NCI-H2196 treated with DMSO at 0.1 percent for 48 hours (cell line): ENCODE measurements at regions not wholly inside any gene's neighbourhood (a gene's known extent, or its start where the extent isn't known, plus 50 kb on each side); places are given as distances from the start of the nearest gene placed in this dataset.
"Not testable (repeated sequence)": the region's sequence is repeated elsewhere in the genome, so short reads cannot be mapped to it uniquely, and the experiment has no call there.

Experiments
- DNase-seq: peaks from one replicate; lab custom pipeline; 2025; ENCODE audit not compliant: unreplicated experiment; lab: John Stamatoyannopoulos, UW

DNA sequence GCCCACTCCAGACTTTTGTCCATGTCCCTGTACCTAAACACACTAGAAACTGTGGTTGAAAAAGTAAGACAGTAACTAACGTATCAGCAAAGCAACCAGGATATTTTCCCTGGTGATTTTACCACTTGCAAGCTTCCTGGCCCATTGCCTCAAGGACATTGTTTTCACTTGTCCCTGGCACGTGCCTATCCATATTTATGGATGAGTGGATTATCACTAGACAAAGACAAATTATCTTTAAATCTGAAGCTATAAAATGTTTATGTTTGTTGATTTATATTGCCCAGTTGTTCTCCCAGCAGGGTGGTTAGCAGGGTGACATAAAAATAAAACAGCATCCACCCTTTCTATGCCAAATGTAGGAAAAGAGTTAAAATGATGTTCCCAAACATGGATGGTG, 93.2 kb upstream of the STEAP1 start:
- no peak for DNase-seq

DNA sequence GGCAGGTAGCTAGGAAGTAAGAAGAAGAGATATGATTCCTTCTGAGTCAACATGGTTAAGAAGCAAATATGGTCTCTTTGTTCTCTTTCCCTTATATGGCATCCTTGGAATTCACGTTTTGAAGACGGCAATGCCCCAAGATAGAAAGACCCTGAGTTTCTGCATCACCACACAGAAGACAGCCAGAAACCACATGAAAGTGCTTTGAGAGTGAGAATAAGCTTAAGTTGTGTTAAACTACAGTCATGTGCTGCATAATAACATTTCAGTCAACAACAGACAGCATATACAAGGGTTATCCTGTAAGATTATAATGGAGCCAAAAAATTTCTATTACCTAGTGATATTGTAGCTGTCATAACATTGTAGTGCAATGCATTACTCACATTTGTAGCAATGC, 89.9 kb upstream of the STEAP1 start:
- DNase-seq: no peak

DNA sequence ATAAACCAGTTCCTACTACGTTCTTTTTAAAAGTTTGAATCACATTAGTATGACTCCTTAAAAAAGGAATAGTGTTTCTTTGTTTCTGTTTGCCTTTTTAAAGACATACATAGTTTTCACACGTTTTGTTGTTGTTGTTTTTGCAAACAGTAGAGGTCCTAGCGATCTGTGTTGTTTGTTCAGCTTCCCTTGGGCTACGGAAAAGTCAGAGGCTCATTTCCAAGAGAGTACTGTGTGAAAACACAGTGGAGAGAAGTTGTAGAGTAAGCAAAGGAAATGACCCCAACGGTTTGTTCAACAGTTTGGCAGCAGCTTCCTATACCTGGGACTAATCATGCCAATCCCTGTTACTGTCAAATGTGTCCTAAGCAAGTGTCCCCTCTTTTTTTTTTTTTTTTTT, 87.1 kb upstream of the STEAP1 start:
- no peak for DNase-seq

DNA sequence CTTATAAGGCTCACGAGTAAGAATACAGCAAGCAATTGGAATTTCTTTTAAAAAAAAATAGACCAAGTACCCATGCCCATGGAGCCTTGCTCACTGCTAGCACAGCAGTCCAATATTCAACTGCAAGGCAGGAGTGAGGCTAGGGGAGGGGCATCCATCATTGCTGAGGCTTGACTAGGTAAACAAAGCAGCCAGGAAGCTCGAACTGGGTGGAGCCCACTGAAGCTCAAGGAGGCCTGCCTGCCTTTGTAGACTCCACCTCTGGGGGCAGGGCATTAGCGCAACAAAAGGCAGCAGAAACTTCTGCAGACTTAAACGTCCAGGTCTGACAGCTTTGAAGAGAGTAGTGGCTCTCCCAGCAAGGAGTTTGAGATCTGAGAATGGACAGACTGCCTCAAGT, 84.0 kb upstream of the STEAP1 start:
- DNase-seq: not testable (repeated sequence)

DNA sequence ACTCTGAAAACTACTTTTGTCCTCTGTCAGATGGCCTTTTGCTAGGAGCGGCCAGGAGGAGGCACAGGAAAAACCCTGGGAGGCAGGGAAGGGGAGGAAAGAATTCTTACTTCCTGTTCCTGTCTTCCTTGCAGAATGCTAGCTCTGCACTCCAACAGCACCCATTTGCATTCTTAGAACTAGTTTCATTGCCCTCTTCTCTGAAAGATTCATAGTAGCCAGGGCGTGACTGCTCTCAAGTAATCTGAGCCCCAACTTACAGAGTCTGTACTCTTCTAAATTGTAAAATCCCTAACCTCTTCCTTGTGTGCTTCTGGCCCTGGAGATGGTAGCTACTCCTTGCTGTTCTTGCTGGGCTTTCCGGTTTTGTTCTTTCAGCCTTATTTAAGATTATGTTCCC, 75.3 kb upstream of the STEAP1 start:
- no peak for DNase-seq

DNA sequence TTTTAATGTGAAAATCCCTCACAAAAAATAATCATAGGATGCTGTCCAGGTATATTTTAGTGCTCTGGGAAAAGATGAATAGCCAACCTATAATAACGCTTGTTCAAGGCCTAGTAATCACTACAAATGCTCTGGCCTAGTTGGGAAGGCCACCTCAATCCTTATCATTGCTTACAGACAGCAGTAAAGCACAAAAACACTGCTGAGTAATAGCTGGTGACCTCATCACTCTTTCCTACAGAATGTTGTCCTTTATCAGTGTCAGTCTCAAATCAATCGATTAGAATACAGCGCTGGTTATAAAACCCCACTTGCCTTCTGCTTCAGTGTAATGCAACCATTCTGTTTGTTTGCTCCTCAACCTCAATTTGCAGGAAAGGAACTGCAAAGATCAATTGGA, 72.6 kb upstream of the STEAP1 start:
- no peak for DNase-seq

DNA sequence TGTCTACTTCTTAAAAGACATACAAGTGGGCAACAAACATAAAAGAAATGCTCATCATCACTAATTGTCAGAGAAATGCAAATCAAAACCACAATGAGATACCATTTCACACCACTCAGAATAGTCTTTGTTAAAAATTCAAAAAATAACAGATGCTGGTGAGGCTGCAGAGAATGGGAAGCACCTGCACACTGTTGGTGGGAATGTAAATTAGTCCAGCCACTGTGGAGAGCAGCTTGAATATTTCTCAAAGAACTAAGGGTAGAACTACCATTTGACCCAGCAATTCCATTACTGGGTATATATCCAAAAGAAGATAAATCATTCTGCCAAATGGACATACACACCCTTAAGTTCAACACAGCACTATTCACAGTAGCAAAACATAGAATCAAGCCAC, 61.8 kb upstream of the STEAP1 start:
- no peak for DNase-seq

DNA sequence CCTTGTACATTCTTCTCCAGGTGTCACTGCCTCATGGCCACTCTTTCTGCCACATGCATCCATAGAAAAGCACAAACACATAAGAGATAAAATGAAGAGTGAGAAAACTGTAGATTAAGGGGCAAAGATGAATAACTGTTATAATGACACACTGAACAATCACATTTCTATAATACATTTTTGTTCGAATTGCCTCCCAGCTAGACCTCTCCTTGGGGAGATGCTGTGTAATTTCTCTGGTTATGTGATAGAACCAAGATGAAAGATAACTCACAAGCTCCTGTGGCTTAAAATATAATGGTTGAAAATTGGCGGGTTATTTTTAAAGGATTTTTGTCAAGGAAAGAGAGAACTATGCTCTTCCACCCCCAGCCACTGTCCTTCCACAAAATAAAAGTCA, 60.2 kb upstream of the STEAP1 start:
- no peak for DNase-seq
